Fibroblast of pulmonary artery (primary cell): ENCODE measurements at regions not wholly inside any gene's neighbourhood (a gene's known extent, or its start where the extent isn't known, plus 50 kb on each side); places are given as distances from the start of the nearest gene placed in this dataset.

Experiments
- DNase-seq: peaks from one replicate; pipeline ENCODE4 v3.0.0-alpha.2; 2010; ENCODE audit warnings: low read depth
- H3K4me3 ChIP-seq: replicated peaks from 2 replicates; pipeline ENCODE4 v1.5.1; 2011; ENCODE audit warnings: low read depth, mild to moderate bottlenecking, control low read depth, low read length, moderate library complexity
- TF ChIP-seq, protein P1 (sequence below): IDR thresholded peaks from 2 replicates; pipeline ENCODE4 v1.5.1; 2011; ENCODE audit warnings: mild to moderate bottlenecking, control low read depth, low read length, inconsistent platforms; ENCODE audit errors: missing control alignments

DNA sequence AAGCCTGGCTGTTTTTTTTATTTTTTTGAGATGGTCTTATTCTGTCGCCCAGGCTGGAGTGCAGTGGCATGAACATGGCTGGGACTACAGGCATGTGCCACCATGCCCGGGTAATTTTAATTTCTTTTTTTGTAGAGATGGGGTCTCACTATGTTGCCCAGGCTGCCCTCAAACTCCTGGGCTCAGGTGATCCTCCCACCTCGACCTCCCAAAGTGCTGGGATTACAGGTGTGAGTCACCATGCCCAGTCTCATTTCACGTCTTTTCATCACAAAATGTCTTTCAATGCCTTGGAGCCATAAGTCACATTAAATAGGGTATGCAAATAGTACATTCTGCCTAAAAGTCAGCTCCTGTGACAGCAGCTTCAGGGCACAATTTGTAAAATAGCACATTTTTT is 52.8 kb downstream of the SOX2 start:
- no peak overlapping the region for H3K4me3 ChIP-seq
- DNase-seq, result no peak
- TF ChIP-seq, protein P1, sequence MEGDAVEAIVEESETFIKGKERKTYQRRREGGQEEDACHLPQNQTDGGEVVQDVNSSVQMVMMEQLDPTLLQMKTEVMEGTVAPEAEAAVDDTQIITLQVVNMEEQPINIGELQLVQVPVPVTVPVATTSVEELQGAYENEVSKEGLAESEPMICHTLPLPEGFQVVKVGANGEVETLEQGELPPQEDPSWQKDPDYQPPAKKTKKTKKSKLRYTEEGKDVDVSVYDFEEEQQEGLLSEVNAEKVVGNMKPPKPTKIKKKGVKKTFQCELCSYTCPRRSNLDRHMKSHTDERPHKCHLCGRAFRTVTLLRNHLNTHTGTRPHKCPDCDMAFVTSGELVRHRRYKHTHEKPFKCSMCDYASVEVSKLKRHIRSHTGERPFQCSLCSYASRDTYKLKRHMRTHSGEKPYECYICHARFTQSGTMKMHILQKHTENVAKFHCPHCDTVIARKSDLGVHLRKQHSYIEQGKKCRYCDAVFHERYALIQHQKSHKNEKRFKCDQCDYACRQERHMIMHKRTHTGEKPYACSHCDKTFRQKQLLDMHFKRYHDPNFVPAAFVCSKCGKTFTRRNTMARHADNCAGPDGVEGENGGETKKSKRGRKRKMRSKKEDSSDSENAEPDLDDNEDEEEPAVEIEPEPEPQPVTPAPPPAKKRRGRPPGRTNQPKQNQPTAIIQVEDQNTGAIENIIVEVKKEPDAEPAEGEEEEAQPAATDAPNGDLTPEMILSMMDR, result no peak

DNA sequence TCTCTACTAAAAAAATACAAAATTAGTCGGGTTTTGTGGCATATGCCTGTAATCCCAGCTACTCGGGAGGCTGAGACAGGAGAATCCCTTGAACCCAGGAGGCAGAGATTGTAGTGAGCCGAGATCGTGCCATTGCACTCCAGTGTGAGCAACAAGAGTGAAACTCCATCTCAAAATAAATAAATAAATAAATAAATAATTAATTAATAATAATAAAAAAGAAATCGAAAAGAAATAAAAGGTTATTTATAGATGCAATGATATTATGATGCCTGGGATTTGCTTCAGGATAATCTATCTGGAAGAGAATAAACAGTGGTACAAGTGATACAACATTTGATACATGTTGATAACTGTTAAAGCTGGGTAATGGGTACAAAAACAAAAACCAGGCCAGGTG is 58.6 kb downstream of the SOX2 start:
- no peak overlapping the region for H3K4me3 ChIP-seq
- no peak for DNase-seq
- TF ChIP-seq, protein P1, result no peak

DNA sequence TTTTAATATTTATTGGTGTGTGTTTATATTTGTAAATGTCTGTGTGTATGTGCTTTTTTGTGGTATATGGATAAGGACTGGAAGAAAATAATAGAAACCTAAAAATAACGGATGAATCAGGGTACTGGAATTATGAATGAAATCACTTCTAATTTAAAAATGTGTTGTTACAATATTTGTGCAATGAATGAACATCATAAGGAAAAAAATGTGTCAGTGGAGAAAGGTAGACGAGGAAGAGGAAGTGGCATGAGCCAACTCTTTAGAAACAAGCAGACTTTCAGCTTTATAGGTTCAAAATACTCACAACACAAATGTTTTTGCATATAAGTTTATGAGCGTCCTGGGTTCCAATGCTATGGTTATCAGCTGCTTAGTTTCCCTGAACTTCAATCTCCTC is 59.4 kb downstream of the SOX2 start:
- no peak for DNase-seq
- H3K4me3 ChIP-seq, result no peak overlapping the region

DNA sequence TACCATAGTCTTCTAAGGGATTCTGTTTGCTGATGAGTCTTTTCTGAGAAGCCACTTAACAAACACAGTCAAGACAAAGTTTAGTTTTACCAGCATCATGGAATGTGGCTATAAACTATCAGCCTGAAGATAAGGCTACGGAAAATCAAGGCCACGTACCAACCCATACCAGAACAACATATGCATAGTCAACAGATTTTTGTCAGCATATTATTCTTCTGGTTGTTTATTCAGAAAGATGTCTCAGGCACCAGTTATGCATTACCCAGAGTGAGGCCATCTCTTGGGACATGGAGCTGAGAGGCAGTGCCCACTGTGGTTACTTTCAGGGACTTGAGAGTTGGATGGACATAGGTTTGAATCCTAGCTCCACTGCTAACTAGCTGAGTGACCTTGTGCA is 60.4 kb downstream of the SOX2 start:
- no peak overlapping the region for H3K4me3 ChIP-seq
- TF ChIP-seq, protein P1, result no peak
- no peak for DNase-seq

More for the DNA sequence above, 59.4 kb downstream of the SOX2 start:
- TF ChIP-seq, protein P1, result no peak

DNA sequence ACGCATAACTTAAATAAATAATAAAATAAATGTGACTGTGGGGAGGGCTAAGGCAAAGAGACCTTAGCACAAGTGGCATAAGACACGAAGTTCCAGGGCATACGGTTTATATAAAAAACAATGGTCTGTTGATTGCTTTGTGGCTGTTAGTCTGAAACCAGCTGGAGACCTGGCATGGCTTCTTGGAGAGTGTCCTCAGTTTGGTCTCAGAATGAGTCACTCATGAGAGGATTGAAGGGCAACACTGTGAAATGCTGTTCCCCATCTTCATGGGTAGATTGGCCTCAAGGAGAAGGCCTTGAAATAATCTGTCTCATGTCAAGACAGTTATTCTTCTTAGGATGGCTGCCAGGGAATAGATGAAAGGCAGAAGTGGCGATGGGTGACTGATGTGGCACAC is 62.2 kb downstream of the SOX2 start:
- TF ChIP-seq, protein P1, result no peak
- H3K4me3 ChIP-seq, result no peak overlapping the region
- no peak for DNase-seq

DNA sequence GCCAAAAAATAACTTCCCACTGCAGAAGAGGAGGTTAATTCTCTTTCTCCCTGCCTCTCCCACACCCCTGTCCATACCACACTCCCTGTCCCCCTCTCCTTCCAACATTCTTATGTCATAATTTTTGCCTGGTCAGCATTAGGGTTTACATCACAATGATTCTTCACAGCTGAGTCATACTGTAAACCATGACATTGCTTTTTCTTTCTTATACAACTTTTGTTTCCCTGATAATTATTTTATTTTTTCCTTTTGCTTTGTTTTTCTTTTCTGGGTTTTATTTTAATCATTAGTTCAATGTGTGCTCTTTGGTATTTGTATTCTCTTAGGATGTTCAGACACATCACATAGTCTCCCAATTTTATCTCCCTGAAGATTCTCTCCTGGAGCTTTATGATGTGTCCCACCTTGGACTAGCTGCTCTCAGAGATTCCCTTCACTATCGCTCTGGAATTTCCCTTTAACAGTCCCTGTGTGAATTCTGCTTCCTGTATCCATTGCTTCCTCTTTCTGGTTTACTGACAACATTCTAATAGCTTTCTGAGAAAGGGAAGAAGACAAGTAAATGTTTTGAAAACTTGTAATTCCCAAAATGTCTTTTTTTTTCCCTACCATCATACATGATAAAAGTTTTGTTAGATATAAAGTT is 70.7 kb downstream of the SOX2 start:
- H3K4me3 ChIP-seq, result no peak overlapping the region
- peak; percentile 66 for DNase-seq

More for the DNA sequence above, 70.7 kb downstream of the SOX2 start:
- TF ChIP-seq, protein P1, result no peak
